ENCODE measurements at regions not wholly inside any gene's neighbourhood (a gene's known extent, or its start where the extent isn't known, plus 50 kb on each side); places are given as distances from the start of the nearest gene placed in this dataset.
"Not testable (repeated sequence)": the region's sequence is repeated elsewhere in the genome, so short reads cannot be mapped to it uniquely, and the experiment has no call there.

GRCh38 chr5:15284706-15285105, 215.3 kb upstream of the FBXL7 start:
- POLR2A ChIA-PET (ENCODE audit: low non-redundant PET): no interaction called here
- Histone ChIP-seq H3K9me3 (ENCODE audit: low read depth, low read length, poor library complexity, severe bottlenecking) (peaks cover 3% of the 10 kb centered on the region), H3K27ac (ENCODE audit: low read depth, low read length, poor library complexity, severe bottlenecking) (no peak overlapping the region), H3K4me3 (ENCODE audit: low read depth, low read length, poor library complexity, severe bottlenecking) (no peak overlapping the region), H3K4me1 (ENCODE audit: insufficient read depth, low read length, poor library complexity, severe bottlenecking) (no peaks in the 10 kb centered on the region), H3K27me3 (replicated peaks; ENCODE audit: insufficient read depth, low read depth, low read length, poor library complexity) (no peaks in the 10 kb centered on the region), H3K36me3 (ENCODE audit: insufficient read depth, low read length, poor library complexity, severe bottlenecking) (no peaks in the 10 kb centered on the region)
- CTCF ChIA-PET: no interaction called here
- TF ChIP-seq CTCF (conservative IDR thresholded peaks at IDR 0.05; ENCODE audit: low read depth, low read length) (no peak), EZH2 (IDR thresholded peaks at IDR 0.05; ENCODE audit: borderline replicate concordance, low read depth, low read length, poor library complexity, severe bottlenecking) (no peak)
- BruUV-seq (replicated peaks): no TSS peak
- intact Hi-C loops (cut with micrococcal nuclease; ENCODE audit: unreplicated experiment): no loop called here
- no peak for DNase-seq (ENCODE audit: low spot score)

- no peak for TF ChIP-seq CTCF (conservative IDR thresholded peaks at IDR 0.05; ENCODE audit: low read depth, low read length)
- no peak for TF ChIP-seq EZH2 (IDR thresholded peaks at IDR 0.05; ENCODE audit: borderline replicate concordance, low read depth, low read length, poor library complexity, severe bottlenecking)
- Histone ChIP-seq H3K27ac (ENCODE audit: low read depth, low read length, poor library complexity, severe bottlenecking) (no peak overlapping the region), H3K27me3 (replicated peaks; ENCODE audit: insufficient read depth, low read depth, low read length, poor library complexity) (no peaks in the 10 kb centered on the region), H3K36me3 (ENCODE audit: insufficient read depth, low read length, poor library complexity, severe bottlenecking) (no peaks in the 10 kb centered on the region), H3K4me1 (ENCODE audit: insufficient read depth, low read length, poor library complexity, severe bottlenecking) (no peaks in the 10 kb centered on the region), H3K4me3 (ENCODE audit: low read depth, low read length, poor library complexity, severe bottlenecking) (no peak overlapping the region), H3K9me3 (ENCODE audit: low read depth, low read length, poor library complexity, severe bottlenecking) (peaks cover 3% of the 10 kb centered on the region)
- intact Hi-C loops (cut with micrococcal nuclease; ENCODE audit: unreplicated experiment): no loop called here
- no peak for DNase-seq (ENCODE audit: low spot score)
- no TSS peak for BruUV-seq (replicated peaks)
- CTCF ChIA-PET: no interaction called here
- POLR2A ChIA-PET (ENCODE audit: low non-redundant PET): no interaction called here
Measured at GRCh38 chr5:15283076-15283475, 216.9 kb upstream of the FBXL7 start.

GRCh38 chr5:15282611-15283010, 217.4 kb upstream of the FBXL7 start:
- Histone ChIP-seq H3K36me3 (ENCODE audit: insufficient read depth, low read length, poor library complexity, severe bottlenecking) (no peaks in the 10 kb centered on the region), H3K4me1 (ENCODE audit: insufficient read depth, low read length, poor library complexity, severe bottlenecking) (no peaks in the 10 kb centered on the region), H3K4me3 (ENCODE audit: low read depth, low read length, poor library complexity, severe bottlenecking) (no peak overlapping the region), H3K9me3 (ENCODE audit: low read depth, low read length, poor library complexity, severe bottlenecking) (peaks cover 3% of the 10 kb centered on the region), H3K27ac (ENCODE audit: low read depth, low read length, poor library complexity, severe bottlenecking) (no peak overlapping the region), H3K27me3 (replicated peaks; ENCODE audit: insufficient read depth, low read depth, low read length, poor library complexity) (no peaks in the 10 kb centered on the region)
- intact Hi-C loops (cut with micrococcal nuclease; ENCODE audit: unreplicated experiment): no loop called here
- no peak for TF ChIP-seq CTCF (conservative IDR thresholded peaks at IDR 0.05; ENCODE audit: low read depth, low read length)
- TF ChIP-seq EZH2 (IDR thresholded peaks at IDR 0.05; ENCODE audit: borderline replicate concordance, low read depth, low read length, poor library complexity, severe bottlenecking): no peak
- no TSS peak for BruUV-seq (replicated peaks)
- no peak for DNase-seq (ENCODE audit: low spot score)
- CTCF ChIA-PET: no interaction called here
- POLR2A ChIA-PET (ENCODE audit: low non-redundant PET): no interaction called here

GRCh38 chr5:15271596-15271995, 228.4 kb upstream of the FBXL7 start:
- CTCF ChIA-PET; POLR2A ChIA-PET (ENCODE audit: low non-redundant PET); H3K27ac ChIP-seq (ENCODE audit: low read depth, low read length, poor library complexity, severe bottlenecking); H3K27me3 ChIP-seq (replicated peaks; ENCODE audit: insufficient read depth, low read depth, low read length, poor library complexity); intact Hi-C loops (cut with micrococcal nuclease; ENCODE audit: unreplicated experiment); H3K36me3 ChIP-seq (ENCODE audit: insufficient read depth, low read length, poor library complexity, severe bottlenecking); BruUV-seq (replicated peaks); H3K4me1 ChIP-seq (ENCODE audit: insufficient read depth, low read length, poor library complexity, severe bottlenecking); H3K4me3 ChIP-seq (ENCODE audit: low read depth, low read length, poor library complexity, severe bottlenecking); DNase-seq (ENCODE audit: low spot score): not testable (repeated sequence)
- peaks cover 12% of the 10 kb centered on the region for H3K9me3 ChIP-seq (ENCODE audit: low read depth, low read length, poor library complexity, severe bottlenecking)
